KMS-11 (cell line): ENCODE measurements at regions not wholly inside any gene's neighbourhood (a gene's known extent, or its start where the extent isn't known, plus 50 kb on each side); places are given as distances from the start of the nearest gene placed in this dataset.

ENCODE experiments used
- H2AFZ ChIP-seq: fragments of 200-600 bp; sonication (generic); 2 replicates; pipeline ENCODE4 v1.6.1; 2016; ENCODE audit warnings: antibody characterized with exemption, mixed run types, low read depth
- H3K27ac ChIP-seq: fragments of 200-600 bp; sonication (generic); 2 replicates; pipeline ENCODE4 v1.6.1; 2016; ENCODE audit warnings: mild to moderate bottlenecking, mixed run types
- H3K27me3 ChIP-seq: fragments of 200-600 bp; sonication (generic); 2 replicates; pipeline ENCODE4 v1.6.1; 2017; ENCODE audit warnings: mild to moderate bottlenecking, low read depth, mixed run types, moderate library complexity; ENCODE audit not compliant: insufficient read depth
- H3K36me3 ChIP-seq: fragments of 200-600 bp; sonication (generic); 2 replicates; pipeline ENCODE4 v1.6.1; 2017; ENCODE audit warnings: mild to moderate bottlenecking, mixed run types; ENCODE audit not compliant: insufficient read depth
- H3K4me1 ChIP-seq: fragments of 200-600 bp; sonication (generic); 2 replicates; pipeline ENCODE4 v1.6.1; 2016; ENCODE audit warnings: mild to moderate bottlenecking, low read depth, mixed run types; ENCODE audit not compliant: poor library complexity, severe bottlenecking
- H3K4me2 ChIP-seq: fragments of 200-600 bp; sonication (generic); 2 replicates; pipeline ENCODE4 v1.7.0; 2016; ENCODE audit warnings: mild to moderate bottlenecking, mixed run types
- H3K4me3 ChIP-seq: fragments of 200-600 bp; sonication (generic); IDR thresholded peaks from 2 replicates; pipeline ENCODE4 v1.6.1; 2017; ENCODE audit warnings: low read depth, low read length, mixed read lengths; ENCODE audit not compliant: insufficient read depth
- H3K79me2 ChIP-seq: fragments of 200-600 bp; sonication (generic); 2 replicates; pipeline ENCODE4 v1.6.1; 2016; ENCODE audit warnings: low read depth, mixed run types; ENCODE audit not compliant: insufficient read depth
- H3K9ac ChIP-seq: fragments of 200-600 bp; sonication (generic); 2 replicates; pipeline ENCODE4 v1.6.1; 2016; ENCODE audit warnings: mild to moderate bottlenecking, mixed run types
- H4K20me1 ChIP-seq: fragments of 200-600 bp; sonication (generic); 2 replicates; pipeline ENCODE4 v1.6.1; 2016; ENCODE audit warnings: mild to moderate bottlenecking, mixed run types; ENCODE audit not compliant: insufficient read depth
- CTCF ChIP-seq: fragments of 200-600 bp; sonication (generic); conservative IDR thresholded peaks from 2 replicates; pipeline ENCODE4 v1.6.1; 2017; ENCODE audit warnings: low read depth, mild to moderate bottlenecking, antibody characterized with exemption, low read length, moderate library complexity, mixed read lengths

GRCh38 chr10:98332623-98333269 is 64.8 kb upstream of the LOXL4 start:
- no peak overlapping the region for H3K4me3 ChIP-seq
- no peak overlapping the region for H3K27ac ChIP-seq
- no peaks in the 10 kb centered on the region for H3K4me1 ChIP-seq
- H3K79me2 ChIP-seq: no peaks in the 10 kb centered on the region
- H3K9ac ChIP-seq: no peak overlapping the region
- H4K20me1 ChIP-seq: no peaks in the 10 kb centered on the region
- H2AFZ ChIP-seq: no peak overlapping the region
- H3K36me3 ChIP-seq: no peaks in the 10 kb centered on the region
- TF ChIP-seq CTCF: no peak
- H3K4me2 ChIP-seq: no peak overlapping the region
- no peaks in the 10 kb centered on the region for H3K27me3 ChIP-seq

- Histone ChIP-seq H3K36me3 (no peaks in the 10 kb centered on the region), H3K9ac (no peak overlapping the region), H3K4me2 (no peak overlapping the region), H3K27me3 (no peaks in the 10 kb centered on the region), H4K20me1 (no peaks in the 10 kb centered on the region), H3K4me3 (no peak overlapping the region), H2AFZ (no peak overlapping the region), H3K79me2 (no peaks in the 10 kb centered on the region), H3K4me1 (no peaks in the 10 kb centered on the region), H3K27ac (no peak overlapping the region)
- peak; percentile 43 for TF ChIP-seq CTCF
Measured at GRCh38 chr10:98331885-98332284, 63.9 kb upstream of the LOXL4 start.

GRCh38 chr10:98330987-98331386 is 63.0 kb upstream of the LOXL4 start:
- H3K4me2 ChIP-seq: no peak overlapping the region
- TF ChIP-seq CTCF: no peak

GRCh38 chr10:98328640-98329039 is 60.6 kb upstream of the LOXL4 start:
- H3K9ac ChIP-seq: no peak overlapping the region
- no peak overlapping the region for H3K4me2 ChIP-seq
- H3K4me3 ChIP-seq: no peak overlapping the region
- H3K4me1 ChIP-seq: no peaks in the 10 kb centered on the region
- H3K27me3 ChIP-seq: no peaks in the 10 kb centered on the region
- H3K27ac ChIP-seq: no peak overlapping the region
- no peaks in the 10 kb centered on the region for H3K79me2 ChIP-seq
- no peak overlapping the region for H2AFZ ChIP-seq
- H3K36me3 ChIP-seq: no peaks in the 10 kb centered on the region
- TF ChIP-seq CTCF: no peak
- H4K20me1 ChIP-seq: no peaks in the 10 kb centered on the region

More at GRCh38 chr10:98330987-98331386, 63.0 kb upstream of the LOXL4 start:
- H3K79me2 ChIP-seq: no peaks in the 10 kb centered on the region
- no peaks in the 10 kb centered on the region for H3K4me1 ChIP-seq
- H3K36me3 ChIP-seq: no peaks in the 10 kb centered on the region
- no peaks in the 10 kb centered on the region for H4K20me1 ChIP-seq
- H2AFZ ChIP-seq: no peak overlapping the region
- H3K27me3 ChIP-seq: no peaks in the 10 kb centered on the region
- H3K4me3 ChIP-seq: no peak overlapping the region
- no peak overlapping the region for H3K9ac ChIP-seq
- no peak overlapping the region for H3K27ac ChIP-seq
